ENCODE measurements at regions not wholly inside any gene's neighbourhood (a gene's known extent, or its start where the extent isn't known, plus 50 kb on each side); places are given as distances from the start of the nearest gene placed in this dataset.
"Not testable (repeated sequence)": the region's sequence is repeated elsewhere in the genome, so short reads cannot be mapped to it uniquely, and the experiment has no call there.

GRCh38 chr4:108415389-108415788 is 205.0 kb upstream of the RPL34 start:
- Mint-ChIP-seq H3K27me3 (ENCODE audit: insufficient read depth) (peaks cover 4% of the 10 kb centered on the region), H3K4me1 (ENCODE audit: low read depth) (no peaks in the 10 kb centered on the region), H3K36me3 (ENCODE audit: low read depth) (no peaks in the 10 kb centered on the region), H3K27ac (no peak overlapping the region), H3K9me3 (peaks cover 3% of the 10 kb centered on the region), H3K4me3 (no peak overlapping the region)
- intact Hi-C loops (cut with micrococcal nuclease): no loop called here
- DNase-seq (ENCODE audit: low spot score): no peak

GRCh38 chr4:108411836-108412235 is 208.5 kb upstream of the RPL34 start:
- no peak overlapping the region for H3K4me3 Mint-ChIP-seq
- no peaks in the 10 kb centered on the region for H3K36me3 Mint-ChIP-seq (ENCODE audit: low read depth)
- DNase-seq (ENCODE audit: low spot score): no peak
- intact Hi-C loops (cut with micrococcal nuclease): no loop called here
- H3K27ac Mint-ChIP-seq: no peak overlapping the region
- no peaks in the 10 kb centered on the region for H3K4me1 Mint-ChIP-seq (ENCODE audit: low read depth)
- peaks cover 5% of the 10 kb centered on the region for H3K9me3 Mint-ChIP-seq
- peaks cover 4% of the 10 kb centered on the region for H3K27me3 Mint-ChIP-seq (ENCODE audit: insufficient read depth)

DNA sequence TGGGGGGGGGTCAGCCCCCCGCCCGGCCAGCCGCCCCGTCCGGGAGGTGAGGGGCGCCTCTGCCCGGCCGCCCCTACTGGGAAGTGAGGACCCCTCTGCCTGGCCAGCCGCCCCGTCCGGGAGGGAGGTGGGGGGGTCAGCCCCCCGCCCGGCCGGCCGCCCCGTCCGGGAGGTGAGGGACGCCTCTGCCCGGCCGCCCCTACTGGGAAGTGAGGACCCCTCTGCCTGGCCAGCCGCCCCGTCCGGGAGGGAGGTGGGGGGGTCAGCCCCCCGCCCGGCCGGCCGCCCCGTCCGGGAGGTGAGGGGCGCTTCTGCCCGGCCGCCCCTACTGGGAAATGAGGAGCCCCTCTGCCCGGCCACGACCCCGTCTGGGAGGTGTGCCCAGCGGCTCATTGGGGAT is 210.7 kb upstream of the RPL34 start:
- intact Hi-C loops (cut with micrococcal nuclease); H3K4me1 Mint-ChIP-seq (ENCODE audit: low read depth): not testable (repeated sequence)

GRCh38 chr4:108405586-108405985 is 214.8 kb upstream of the RPL34 start:
- H3K4me3 Mint-ChIP-seq: no peak overlapping the region
- peaks cover 2% of the 10 kb centered on the region for H3K27me3 Mint-ChIP-seq (ENCODE audit: insufficient read depth)
- H3K27ac Mint-ChIP-seq: no peak overlapping the region
- peaks cover 1% of the 10 kb centered on the region for H3K36me3 Mint-ChIP-seq (ENCODE audit: low read depth)
- no peak for DNase-seq (ENCODE audit: low spot score)
- H3K9me3 Mint-ChIP-seq: peaks cover 21% of the 10 kb centered on the region
- intact Hi-C loops (cut with micrococcal nuclease): no loop called here
- no peaks in the 10 kb centered on the region for H3K4me1 Mint-ChIP-seq (ENCODE audit: low read depth)

More for the DNA sequence above, 210.7 kb upstream of the RPL34 start:
- H3K27ac Mint-ChIP-seq; DNase-seq (ENCODE audit: low spot score); H3K4me3 Mint-ChIP-seq; H3K27me3 Mint-ChIP-seq (ENCODE audit: insufficient read depth); H3K36me3 Mint-ChIP-seq (ENCODE audit: low read depth): not testable (repeated sequence)
- peaks cover 18% of the 10 kb centered on the region for H3K9me3 Mint-ChIP-seq

DNA sequence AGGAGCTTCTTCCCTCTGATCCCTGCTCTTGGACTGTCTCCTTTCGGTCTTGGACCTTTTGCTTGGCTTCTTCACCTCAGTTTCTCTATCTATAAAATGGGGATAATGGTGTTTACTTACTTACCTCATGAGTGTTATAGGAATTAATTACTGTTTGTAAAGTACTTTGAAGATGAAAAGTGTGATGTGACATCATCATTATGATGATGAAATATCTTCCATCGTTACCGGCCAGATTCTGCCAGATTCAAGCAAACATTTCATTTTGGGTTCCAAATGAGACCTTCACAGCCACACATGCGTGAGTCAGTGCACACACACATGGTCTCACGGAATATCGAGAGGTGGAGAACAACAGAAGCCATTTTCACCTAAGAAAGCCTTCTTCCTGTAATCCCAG is 220.1 kb upstream of the RPL34 start:
- Mint-ChIP-seq H3K4me1 (ENCODE audit: low read depth) (peaks cover 4% of the 10 kb centered on the region), H3K27ac (no peak overlapping the region), H3K9me3 (peaks cover 8% of the 10 kb centered on the region), H3K4me3 (no peak overlapping the region), H3K36me3 (ENCODE audit: low read depth) (no peaks in the 10 kb centered on the region), H3K27me3 (ENCODE audit: insufficient read depth) (no peaks in the 10 kb centered on the region)
- DNase-seq (ENCODE audit: low spot score): no peak
- intact Hi-C loops (cut with micrococcal nuclease): no loop called here

DNA sequence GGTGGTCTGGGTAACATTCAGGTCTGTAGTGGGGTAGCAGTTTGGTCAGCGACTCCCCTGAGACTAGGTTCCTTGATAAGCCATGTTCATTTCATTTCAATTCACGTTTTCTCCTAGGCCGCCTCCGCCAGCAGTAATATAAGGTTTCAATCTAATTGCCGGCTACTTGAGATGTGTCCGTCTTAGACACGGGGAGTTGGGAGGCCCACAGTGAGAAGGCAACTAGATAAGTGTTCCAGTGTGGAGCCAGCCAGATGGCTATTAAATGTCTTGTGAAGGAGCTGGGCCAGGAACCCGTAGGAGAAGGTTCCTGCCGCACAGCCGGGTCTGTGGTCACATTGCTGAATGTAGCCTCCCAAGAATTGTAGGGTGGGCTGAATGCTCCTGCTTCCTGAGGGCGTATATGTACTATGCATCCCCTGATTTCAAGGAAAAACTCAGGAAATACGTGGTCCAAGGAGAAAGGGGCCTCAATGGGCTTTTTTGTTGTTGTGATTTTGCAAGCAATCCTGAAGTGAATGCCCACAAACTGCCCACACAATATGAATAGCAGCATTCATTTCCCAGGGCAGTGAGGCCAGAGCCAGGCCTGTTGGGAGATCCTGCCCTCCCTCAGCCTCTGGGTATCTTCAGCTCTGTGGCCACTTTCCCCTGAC is 220.6 kb upstream of the RPL34 start:
- H3K4me3 Mint-ChIP-seq: no peak overlapping the region
- peaks cover 4% of the 10 kb centered on the region for H3K9me3 Mint-ChIP-seq
- no peak overlapping the region for H3K27ac Mint-ChIP-seq
- no peaks in the 10 kb centered on the region for H3K27me3 Mint-ChIP-seq (ENCODE audit: insufficient read depth)
- H3K4me1 Mint-ChIP-seq (ENCODE audit: low read depth): peaks cover 9% of the 10 kb centered on the region
- no peaks in the 10 kb centered on the region for H3K36me3 Mint-ChIP-seq (ENCODE audit: low read depth)
- intact Hi-C loops (cut with micrococcal nuclease): no loop called here
- no peak for DNase-seq (ENCODE audit: low spot score)

GRCh38 chr4:108398836-108399235 is 221.5 kb upstream of the RPL34 start:
- DNase-seq (ENCODE audit: low spot score): no peak
- Mint-ChIP-seq H3K4me3 (no peak overlapping the region), H3K36me3 (ENCODE audit: low read depth) (no peaks in the 10 kb centered on the region), H3K27me3 (ENCODE audit: insufficient read depth) (peaks cover 2% of the 10 kb centered on the region), H3K9me3 (no peaks in the 10 kb centered on the region), H3K4me1 (ENCODE audit: low read depth) (peaks cover 9% of the 10 kb centered on the region), H3K27ac (no peak overlapping the region)
- intact Hi-C loops (cut with micrococcal nuclease): no loop called here

DNA sequence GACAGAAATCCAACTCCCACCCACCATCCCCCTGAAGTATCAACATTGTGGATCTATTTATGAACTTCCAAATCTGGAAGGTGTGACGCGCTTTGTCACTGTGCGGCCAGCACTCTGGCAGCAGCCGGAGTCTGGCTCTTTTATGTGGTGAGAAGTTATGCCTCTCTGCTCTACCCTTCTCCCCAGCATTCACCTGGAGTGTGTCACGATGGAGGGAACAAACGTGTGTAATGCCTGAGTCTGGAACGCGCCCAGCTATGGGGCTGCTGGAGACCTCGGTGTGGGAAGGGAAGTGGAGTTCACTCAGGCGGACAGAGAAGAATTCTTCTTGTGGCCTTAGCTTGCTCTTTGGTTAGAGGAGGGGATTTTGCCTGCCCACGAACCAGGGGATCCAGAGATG is 222.1 kb upstream of the RPL34 start:
- Mint-ChIP-seq H3K27ac (no peak overlapping the region), H3K27me3 (ENCODE audit: insufficient read depth) (peaks cover 2% of the 10 kb centered on the region), H3K36me3 (ENCODE audit: low read depth) (no peaks in the 10 kb centered on the region), H3K9me3 (no peaks in the 10 kb centered on the region), H3K4me3 (no peak overlapping the region), H3K4me1 (ENCODE audit: low read depth) (peaks cover 9% of the 10 kb centered on the region)
- intact Hi-C loops (cut with micrococcal nuclease): no loop called here
- no peak for DNase-seq (ENCODE audit: low spot score)

GRCh38 chr4:108397850-108398249 is 222.5 kb upstream of the RPL34 start:
- Mint-ChIP-seq H3K36me3 (ENCODE audit: low read depth) (no peaks in the 10 kb centered on the region), H3K4me3 (no peak overlapping the region), H3K27me3 (ENCODE audit: insufficient read depth) (peaks cover 2% of the 10 kb centered on the region), H3K4me1 (ENCODE audit: low read depth) (peaks cover 9% of the 10 kb centered on the region), H3K27ac (no peak overlapping the region), H3K9me3 (no peaks in the 10 kb centered on the region)
- no peak for DNase-seq (ENCODE audit: low spot score)
- intact Hi-C loops (cut with micrococcal nuclease): no loop called here

GRCh38 chr4:108396900-108397497 is 223.4 kb upstream of the RPL34 start:
- DNase-seq (ENCODE audit: low spot score): no peak
- Mint-ChIP-seq H3K4me1 (ENCODE audit: low read depth) (peaks cover 9% of the 10 kb centered on the region), H3K36me3 (ENCODE audit: low read depth) (no peaks in the 10 kb centered on the region), H3K27ac (no peak overlapping the region), H3K27me3 (ENCODE audit: insufficient read depth) (peaks cover 2% of the 10 kb centered on the region), H3K4me3 (no peak overlapping the region), H3K9me3 (no peaks in the 10 kb centered on the region)
- intact Hi-C loops (cut with micrococcal nuclease): no loop called here

- no peak overlapping the region for H3K27ac Mint-ChIP-seq
- H3K4me3 Mint-ChIP-seq: no peak overlapping the region
- intact Hi-C loops (cut with micrococcal nuclease): no loop called here
- H3K4me1 Mint-ChIP-seq (ENCODE audit: low read depth): peaks cover 9% of the 10 kb centered on the region
- H3K27me3 Mint-ChIP-seq (ENCODE audit: insufficient read depth): peaks cover 2% of the 10 kb centered on the region
- no peaks in the 10 kb centered on the region for H3K36me3 Mint-ChIP-seq (ENCODE audit: low read depth)
- H3K9me3 Mint-ChIP-seq: no peaks in the 10 kb centered on the region
- no peak for DNase-seq (ENCODE audit: low spot score)
Observed at GRCh38 chr4:108395786-108396185, 224.6 kb upstream of the RPL34 start.

DNA sequence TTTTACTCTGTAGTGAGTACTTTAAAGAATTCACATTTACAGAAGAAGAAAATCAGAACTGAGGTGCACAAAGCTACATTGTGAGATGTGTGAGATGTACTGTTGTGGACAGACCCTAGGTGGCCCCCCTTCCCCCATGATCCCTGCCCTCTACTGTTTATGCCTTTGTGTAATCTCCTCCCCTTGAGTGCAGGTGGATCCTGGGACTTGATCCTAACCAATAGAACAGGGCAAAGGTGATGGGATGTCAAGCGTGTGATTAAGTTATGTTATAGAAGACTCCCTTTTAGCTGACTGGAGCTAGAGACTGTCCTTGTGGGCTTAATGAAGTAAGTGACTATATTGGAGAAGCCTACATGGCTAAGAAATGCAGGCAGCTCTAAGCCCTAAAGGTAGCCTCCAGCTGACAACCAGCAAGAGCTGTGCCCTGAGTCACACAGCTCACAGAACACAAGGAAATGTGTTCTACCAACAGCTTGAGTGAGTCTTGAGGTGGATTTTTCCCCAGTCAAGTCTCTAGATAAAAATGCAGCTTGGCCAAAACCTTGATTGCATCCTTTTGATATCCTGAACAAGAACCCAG is 225.2 kb upstream of the LEF1 start:
- H3K36me3 Mint-ChIP-seq (ENCODE audit: low read depth): no peaks in the 10 kb centered on the region
- no peak overlapping the region for H3K4me3 Mint-ChIP-seq
- H3K27ac Mint-ChIP-seq: no peak overlapping the region
- H3K27me3 Mint-ChIP-seq (ENCODE audit: insufficient read depth): peaks cover 10% of the 10 kb centered on the region
- peaks cover 9% of the 10 kb centered on the region for H3K4me1 Mint-ChIP-seq (ENCODE audit: low read depth)
- no peaks in the 10 kb centered on the region for H3K9me3 Mint-ChIP-seq
- no peak for DNase-seq (ENCODE audit: low spot score)
- intact Hi-C loops (cut with micrococcal nuclease): no loop called here

- DNase-seq (ENCODE audit: low spot score): no peak
- intact Hi-C loops (cut with micrococcal nuclease): no loop called here
- Mint-ChIP-seq H3K4me1 (ENCODE audit: low read depth) (peaks cover 9% of the 10 kb centered on the region), H3K36me3 (ENCODE audit: low read depth) (no peaks in the 10 kb centered on the region), H3K4me3 (no peak overlapping the region), H3K27me3 (ENCODE audit: insufficient read depth) (peaks cover 25% of the 10 kb centered on the region), H3K27ac (no peak overlapping the region), H3K9me3 (no peaks in the 10 kb centered on the region)
Observed at GRCh38 chr4:108391701-108392455, 223.1 kb upstream of the LEF1 start.

Data from activated T-helper 1 cell treated with anti-CD3 and anti-CD28 coated beads, Interleukin-12 subunit alpha, Interleukin-12 subunit beta, Interleukin-2, Interleukin-4 antibody, amounts not matched to agents 30 ng/mL and 10 ng/mL and 1 ng/mL, durations not matched to agents 14 hours and 24 hours and 36 hours (primary cell).